Testis (tissue), 2 donors: ENCODE measurements at regions not wholly inside any gene's neighbourhood (a gene's known extent, or its start where the extent isn't known, plus 50 kb on each side); places are given as distances from the start of the nearest gene placed in this dataset.

Experiments
- DNase-seq: peaks from one replicate; pipeline ENCODE4 v3.0.0-alpha.2; 2019
- H3K27ac ChIP-seq, 2 donors: fragments of 200-600 bp; sonication (generic); one replicate each; pipeline ENCODE4 v1.5.1; 2019
- H3K27me3 ChIP-seq: fragments of 200-600 bp; sonication (generic); one replicate; pipeline ENCODE4 v1.5.1; 2019
- H3K36me3 ChIP-seq: fragments of 200-600 bp; sonication (generic); one replicate; pipeline ENCODE4 v1.5.1; 2017; ENCODE audit warnings: low read depth; ENCODE audit errors: missing control alignments
- H3K4me1 ChIP-seq: fragments of 200-600 bp; sonication (generic); one replicate; pipeline ENCODE4 v1.5.1; 2019
- H3K4me3 ChIP-seq, 2 donors: fragments of 200-600 bp; sonication (generic); one replicate each; pipeline ENCODE4 v1.5.1; 2017 to 2019
- H3K9me3 ChIP-seq: fragments of 200-600 bp; sonication (generic); one replicate; pipeline ENCODE4 v1.5.1; 2017
- CTCF ChIP-seq, 3 experiments: fragments of 450-650 bp in 2 of 3; fragments of 200-600 bp in 1 of 3; sonication (generic) in 1 of 3; IDR thresholded peaks; one replicate each; pipeline ENCODE4 v1.5.1; 2016 to 2019; ENCODE audit warnings: antibody characterized with exemption in 3 of 3, mild to moderate bottlenecking in 2 of 3, moderate library complexity in 1 of 3
- POLR2A ChIP-seq: fragments of 450-650 bp; IDR thresholded peaks from one replicate; pipeline ENCODE4 v1.6.1; 2017; ENCODE audit warnings: antibody characterized with exemption, mild to moderate bottlenecking, moderate library complexity
- WGBS, 2 donors: methylation state at CpG; one replicate each; pipeline ENCODE4 v1.1.5; 2018; 5-methylcytosine and 5-hydroxymethylcytosine counted together
- intact Hi-C: fragments of 100-400 bp; cut with DNase I; formaldehyde crosslinking; loops from one replicate; pipeline ENCODE4 v1.15.1; 2023; ENCODE audit warnings: low total_unique reads

- intact Hi-C loops: no loop called here
- Histone ChIP-seq H3K4me3 (no peak overlapping the region), H3K27me3 (no peaks in the 10 kb centered on the region), H3K36me3 (no peaks in the 10 kb centered on the region), H3K9me3 (no peaks in the 10 kb centered on the region), H3K27ac (no peak overlapping the region), H3K4me1 (no peaks in the 10 kb centered on the region)
- DNase-seq: no peak
- TF ChIP-seq POLR2A (no peak), CTCF (IDR thresholded peaks at IDR 0.05) (no peak)
- WGBS, 2 donors: 79 to 80% methylated on average over 2 of the region's 2 CpGs
Observed at GRCh38 chr5:106106384-106106783, 1564.4 kb downstream of the EFNA5 start.

DNA sequence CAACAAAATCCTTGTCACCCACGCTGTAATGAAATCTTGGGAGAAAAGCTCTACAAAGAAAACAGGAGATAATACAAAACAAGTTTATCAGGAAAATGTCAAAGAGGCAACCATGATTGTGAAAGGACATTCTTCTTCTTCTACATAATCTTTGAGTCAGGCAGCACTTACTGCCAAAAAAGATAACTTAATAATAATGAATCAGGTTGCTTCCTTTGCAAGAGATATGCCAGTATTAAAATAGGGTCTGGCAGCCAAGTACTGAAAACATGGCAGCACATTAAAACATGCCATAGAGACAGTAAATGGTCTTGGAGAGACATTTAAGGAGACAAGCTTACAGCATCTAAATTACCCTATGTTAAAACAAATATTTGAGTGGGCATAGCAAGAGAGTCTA lies 1573.4 kb downstream of the EFNA5 start:
- no peaks in the 10 kb centered on the region for H3K4me1 ChIP-seq
- H3K36me3 ChIP-seq: no peaks in the 10 kb centered on the region
- TF ChIP-seq POLR2A: no peak
- no peak for TF ChIP-seq CTCF (IDR thresholded peaks at IDR 0.05)
- H3K27ac ChIP-seq: no peak overlapping the region
- intact Hi-C loops: no loop called here
- no peaks in the 10 kb centered on the region for H3K9me3 ChIP-seq
- H3K4me3 ChIP-seq: no peak overlapping the region
- H3K27me3 ChIP-seq: no peaks in the 10 kb centered on the region
- WGBS, 2 donors: 52 to 61% methylated on average over 1 of the region's 1 CpG
- no peak for DNase-seq

DNA sequence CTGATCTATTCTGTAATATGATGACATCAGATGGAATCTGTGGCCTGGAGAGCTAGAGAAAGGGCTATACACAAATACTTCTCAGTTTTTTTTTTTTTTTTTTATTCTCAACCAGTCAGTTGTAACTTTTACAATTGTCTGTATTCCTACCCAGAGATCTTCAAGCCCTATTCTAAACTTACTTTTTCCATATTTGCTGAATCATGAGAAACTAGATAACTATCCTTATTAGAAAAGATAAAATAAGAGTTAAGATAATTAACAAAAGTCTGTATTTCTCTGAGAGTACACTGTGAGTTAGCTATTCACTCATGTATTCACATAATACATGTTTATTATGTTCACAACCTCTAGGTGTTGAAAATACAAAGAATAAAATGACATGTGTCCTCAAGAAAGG lies 1575.9 kb downstream of the EFNA5 start:
- Histone ChIP-seq H3K27ac (no peak overlapping the region), H3K36me3 (no peaks in the 10 kb centered on the region), H3K4me1 (no peaks in the 10 kb centered on the region), H3K9me3 (no peaks in the 10 kb centered on the region), H3K4me3 (no peak overlapping the region), H3K27me3 (no peaks in the 10 kb centered on the region)
- no peak for DNase-seq
- TF ChIP-seq CTCF (IDR thresholded peaks at IDR 0.05): no peak
- no peak for TF ChIP-seq POLR2A
- intact Hi-C loops: no loop called here

- Histone ChIP-seq H3K4me3 (no peak overlapping the region), H3K36me3 (no peaks in the 10 kb centered on the region), H3K27ac (no peak overlapping the region), H3K27me3 (no peaks in the 10 kb centered on the region), H3K4me1 (no peaks in the 10 kb centered on the region), H3K9me3 (no peaks in the 10 kb centered on the region)
- DNase-seq: no peak
- intact Hi-C loops: no loop called here
- WGBS, 2 donors: 78 to 94% methylated on average over 4 of the region's 4 CpGs
- TF ChIP-seq POLR2A (no peak), CTCF (IDR thresholded peaks at IDR 0.05) (no peak)
Observed at GRCh38 chr5:106094204-106094607, 1576.5 kb downstream of the EFNA5 start.

GRCh38 chr5:106093134-106093533 lies 1577.6 kb downstream of the EFNA5 start:
- Histone ChIP-seq H3K27ac (no peak overlapping the region), H3K36me3 (no peaks in the 10 kb centered on the region), H3K9me3 (no peaks in the 10 kb centered on the region), H3K4me1 (no peaks in the 10 kb centered on the region), H3K27me3 (no peaks in the 10 kb centered on the region), H3K4me3 (no peak overlapping the region)
- TF ChIP-seq POLR2A (no peak), CTCF (IDR thresholded peaks at IDR 0.05) (no peak)
- 93 to 95% methylated on average over 1 of the region's 1 CpG for WGBS, 2 donors
- no peak for DNase-seq
- intact Hi-C loops: no loop called here
